ENCODE measurements at regions not wholly inside any gene's neighbourhood (a gene's known extent, or its start where the extent isn't known, plus 50 kb on each side); places are given as distances from the start of the nearest gene placed in this dataset.

- peak overlapping the region; percentile 91 for H3K27ac Mint-ChIP-seq (ENCODE audit: unreplicated experiment)
- no TSS peak for BruUV-seq (replicated peaks)
- no peak for TF ChIP-seq CTCF (IDR thresholded peaks at IDR 0.05; ENCODE audit: insufficient read depth in 1 of 2, low read depth in 1 of 2, low read length in 1 of 2, severe bottlenecking in 1 of 2, unreplicated experiment in 1 of 2)
- POLR2A ChIA-PET = no interaction called here
- Histone ChIP-seq H3K4me1 (no peaks in the 10 kb centered on the region), H3K9me3 (no peaks in the 10 kb centered on the region), H3K27me3 (replicated peaks; ENCODE audit: control insufficient read depth, insufficient read depth, low read length) (no peaks in the 10 kb centered on the region), H3K4me3 (ENCODE audit: low read depth, low read length) (peak overlapping the region; percentile 36), H3K36me3 (ENCODE audit: control insufficient read depth, insufficient read depth, low read length) (no peaks in the 10 kb centered on the region)
- CTCF ChIA-PET = interaction anchor here (0.7 kb wide), 1 partner anchor 206 kb away, joined by 9 read pairs; no protein-coding TSS in a partner anchor
- H3K4me1 Mint-ChIP-seq (ENCODE audit: low read depth, unreplicated experiment) = no peaks in the 10 kb centered on the region
- H3K36me3 Mint-ChIP-seq (ENCODE audit: insufficient read depth, unreplicated experiment) = no peaks in the 10 kb centered on the region
- no peaks in the 10 kb centered on the region for H3K9me3 Mint-ChIP-seq (ENCODE audit: unreplicated experiment)
- peak overlapping the region; percentile 77 for H3K4me3 Mint-ChIP-seq (ENCODE audit: unreplicated experiment)
- H3K27me3 Mint-ChIP-seq (ENCODE audit: insufficient read depth, unreplicated experiment) = no peaks in the 10 kb centered on the region
- DNase-seq = peak; percentile 70 to 83
- intact Hi-C loops (cut with micrococcal nuclease; ENCODE audit: unreplicated experiment) = loop anchor here (1.0 to 2.0 kb wide), 2 partner anchors 22 to 121 kb away; no protein-coding TSS in a partner anchor
These were observed 122.3 kb upstream of the TBL1X start for GRCh38 chrX:9342561-9343051.

GRCh38 chrX:9343971-9344370, 120.9 kb upstream of the TBL1X start:
- ChIA-PET POLR2A (no interaction called here), CTCF (no interaction called here)
- no peaks in the 10 kb centered on the region for H3K27me3 Mint-ChIP-seq (ENCODE audit: insufficient read depth, unreplicated experiment)
- Histone ChIP-seq H3K4me1 (no peaks in the 10 kb centered on the region), H3K9me3 (no peaks in the 10 kb centered on the region), H3K36me3 (ENCODE audit: control insufficient read depth, insufficient read depth, low read length) (no peaks in the 10 kb centered on the region), H3K27me3 (replicated peaks; ENCODE audit: control insufficient read depth, insufficient read depth, low read length) (no peaks in the 10 kb centered on the region), H3K4me3 (ENCODE audit: low read depth, low read length) (no peak overlapping the region)
- H3K27ac Mint-ChIP-seq (ENCODE audit: unreplicated experiment) = no peak overlapping the region
- intact Hi-C loops (cut with micrococcal nuclease; ENCODE audit: unreplicated experiment) = loop anchor here (2.0 kb wide), 1 partner anchor 23 kb away; no protein-coding TSS in a partner anchor
- H3K9me3 Mint-ChIP-seq (ENCODE audit: unreplicated experiment) = no peaks in the 10 kb centered on the region
- H3K4me1 Mint-ChIP-seq (ENCODE audit: low read depth, unreplicated experiment) = no peaks in the 10 kb centered on the region
- H3K36me3 Mint-ChIP-seq (ENCODE audit: insufficient read depth, unreplicated experiment) = no peaks in the 10 kb centered on the region
- TF ChIP-seq CTCF (IDR thresholded peaks at IDR 0.05; ENCODE audit: insufficient read depth in 1 of 2, low read depth in 1 of 2, low read length in 1 of 2, severe bottlenecking in 1 of 2, unreplicated experiment in 1 of 2) = no peak
- DNase-seq = no peak
- no peak overlapping the region for H3K4me3 Mint-ChIP-seq (ENCODE audit: unreplicated experiment)
- BruUV-seq (replicated peaks) = no TSS peak

- H3K4me3 ChIP-seq (ENCODE audit: low read depth, low read length) = no peak overlapping the region
- DNase-seq = no peak
- H3K4me3 Mint-ChIP-seq (ENCODE audit: unreplicated experiment) = no peak overlapping the region
- H3K4me1 ChIP-seq = no peaks in the 10 kb centered on the region
- no peaks in the 10 kb centered on the region for H3K27me3 ChIP-seq (replicated peaks; ENCODE audit: control insufficient read depth, insufficient read depth, low read length)
- ChIA-PET CTCF (no interaction called here), POLR2A (no interaction called here)
- intact Hi-C loops (cut with micrococcal nuclease; ENCODE audit: unreplicated experiment) = no loop called here
- no TSS peak for BruUV-seq (replicated peaks)
- H3K9me3 ChIP-seq = no peaks in the 10 kb centered on the region
- no peaks in the 10 kb centered on the region for H3K36me3 ChIP-seq (ENCODE audit: control insufficient read depth, insufficient read depth, low read length)
- H3K9me3 Mint-ChIP-seq (ENCODE audit: unreplicated experiment) = no peaks in the 10 kb centered on the region
- no peaks in the 10 kb centered on the region for H3K27me3 Mint-ChIP-seq (ENCODE audit: insufficient read depth, unreplicated experiment)
- H3K4me1 Mint-ChIP-seq (ENCODE audit: low read depth, unreplicated experiment) = no peaks in the 10 kb centered on the region
- no peak overlapping the region for H3K27ac Mint-ChIP-seq (ENCODE audit: unreplicated experiment)
- TF ChIP-seq CTCF (IDR thresholded peaks at IDR 0.05; ENCODE audit: insufficient read depth in 1 of 2, low read depth in 1 of 2, low read length in 1 of 2, severe bottlenecking in 1 of 2, unreplicated experiment in 1 of 2) = no peak
- no peaks in the 10 kb centered on the region for H3K36me3 Mint-ChIP-seq (ENCODE audit: insufficient read depth, unreplicated experiment)
These were observed 118.9 kb upstream of the TBL1X start for GRCh38 chrX:9345957-9346356.

Measured in Caco-2 (cell line).